ENCODE measurements at regions not wholly inside any gene's neighbourhood (a gene's known extent, or its start where the extent isn't known, plus 50 kb on each side); places are given as distances from the start of the nearest gene placed in this dataset.

DNA sequence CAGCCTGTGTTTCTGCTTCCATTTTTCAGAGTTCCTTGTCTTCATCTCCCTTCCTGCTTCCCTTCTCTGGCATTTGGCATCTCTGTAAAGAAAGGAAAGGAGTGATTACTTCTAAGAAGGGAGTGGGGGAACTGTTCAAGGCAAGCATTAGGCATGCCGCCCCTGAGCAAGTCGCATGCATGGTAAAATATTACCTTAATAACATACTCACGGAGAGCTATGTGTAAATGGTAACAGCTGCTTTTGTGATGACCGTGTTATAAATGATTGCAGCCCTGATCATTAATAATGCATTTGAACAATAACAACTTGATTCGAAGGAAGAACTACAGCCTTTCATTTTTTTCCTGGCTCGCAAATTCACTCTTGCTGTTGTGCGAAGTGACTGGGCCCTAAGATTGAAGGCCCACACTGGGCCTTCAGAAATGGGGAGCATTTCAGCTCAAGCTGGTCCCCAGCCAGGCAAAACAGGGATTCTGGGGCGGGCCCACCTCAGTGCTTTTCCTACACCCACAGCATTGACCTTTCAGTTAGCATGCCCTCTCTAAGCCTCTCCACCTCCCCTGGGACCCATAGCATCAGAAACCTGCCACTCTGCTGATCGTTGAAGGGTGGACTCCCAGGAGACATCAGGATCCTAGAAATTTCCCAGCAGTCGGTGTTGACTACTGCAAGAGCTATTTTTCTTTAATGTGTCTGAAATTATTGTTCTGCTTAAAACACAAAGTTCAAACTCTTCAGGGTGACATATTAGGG is 263.0 kb upstream of the CADM1 start:
- Histone ChIP-seq H3K4me3 (ENCODE audit: low read depth, low read length, poor library complexity, severe bottlenecking) (no peak overlapping the region), H3K36me3 (ENCODE audit: insufficient read depth, low read length) (no peaks in the 10 kb centered on the region), H2AFZ (ENCODE audit: low read length) (no peak overlapping the region), H3F3A (ENCODE audit: insufficient read depth, low read length) (no peaks in the 10 kb centered on the region), H3K9me2 (ENCODE audit: low read depth, low read length) (no peaks in the 10 kb centered on the region), H3K9me3 (ENCODE audit: low read length) (no peaks in the 10 kb centered on the region), H3K4me2 (ENCODE audit: low read length) (no peak overlapping the region), H3K4me1 (ENCODE audit: insufficient read depth, low read length, severe bottlenecking) (no peaks in the 10 kb centered on the region), H3K27ac (ENCODE audit: low read depth, low read length, poor library complexity, severe bottlenecking) (no peak overlapping the region), H3K27me3 (ENCODE audit: insufficient read depth, low read length) (no peaks in the 10 kb centered on the region), H3K79me2 (ENCODE audit: insufficient read depth, low read length) (no peaks in the 10 kb centered on the region), H3K9ac (ENCODE audit: low read length) (no peak overlapping the region), H4K20me1 (ENCODE audit: insufficient read depth, low read length) (no peaks in the 10 kb centered on the region)
- no peak for TF ChIP-seq EZH2 (IDR thresholded peaks at IDR 0.05; ENCODE audit: borderline replicate concordance, low read length)
- TF ChIP-seq, protein P1, sequence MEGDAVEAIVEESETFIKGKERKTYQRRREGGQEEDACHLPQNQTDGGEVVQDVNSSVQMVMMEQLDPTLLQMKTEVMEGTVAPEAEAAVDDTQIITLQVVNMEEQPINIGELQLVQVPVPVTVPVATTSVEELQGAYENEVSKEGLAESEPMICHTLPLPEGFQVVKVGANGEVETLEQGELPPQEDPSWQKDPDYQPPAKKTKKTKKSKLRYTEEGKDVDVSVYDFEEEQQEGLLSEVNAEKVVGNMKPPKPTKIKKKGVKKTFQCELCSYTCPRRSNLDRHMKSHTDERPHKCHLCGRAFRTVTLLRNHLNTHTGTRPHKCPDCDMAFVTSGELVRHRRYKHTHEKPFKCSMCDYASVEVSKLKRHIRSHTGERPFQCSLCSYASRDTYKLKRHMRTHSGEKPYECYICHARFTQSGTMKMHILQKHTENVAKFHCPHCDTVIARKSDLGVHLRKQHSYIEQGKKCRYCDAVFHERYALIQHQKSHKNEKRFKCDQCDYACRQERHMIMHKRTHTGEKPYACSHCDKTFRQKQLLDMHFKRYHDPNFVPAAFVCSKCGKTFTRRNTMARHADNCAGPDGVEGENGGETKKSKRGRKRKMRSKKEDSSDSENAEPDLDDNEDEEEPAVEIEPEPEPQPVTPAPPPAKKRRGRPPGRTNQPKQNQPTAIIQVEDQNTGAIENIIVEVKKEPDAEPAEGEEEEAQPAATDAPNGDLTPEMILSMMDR (IDR thresholded peaks at IDR 0.05; ENCODE audit: low read length) = no peak

- H3K9me2 ChIP-seq (ENCODE audit: low read depth, low read length) = no peaks in the 10 kb centered on the region
- no peaks in the 10 kb centered on the region for H3K9me3 ChIP-seq (ENCODE audit: low read length)
- no peak overlapping the region for H2AFZ ChIP-seq (ENCODE audit: low read length)
- H3K27ac ChIP-seq (ENCODE audit: low read depth, low read length, poor library complexity, severe bottlenecking) = no peak overlapping the region
- no peaks in the 10 kb centered on the region for H3K36me3 ChIP-seq (ENCODE audit: insufficient read depth, low read length)
- H3K9ac ChIP-seq (ENCODE audit: low read length) = no peak overlapping the region
- H3K4me2 ChIP-seq (ENCODE audit: low read length) = no peak overlapping the region
- H3K4me1 ChIP-seq (ENCODE audit: insufficient read depth, low read length, severe bottlenecking) = no peaks in the 10 kb centered on the region
- no peaks in the 10 kb centered on the region for H3K79me2 ChIP-seq (ENCODE audit: insufficient read depth, low read length)
- TF ChIP-seq, protein P1 (IDR thresholded peaks at IDR 0.05; ENCODE audit: low read length) = no peak
- TF ChIP-seq EZH2 (IDR thresholded peaks at IDR 0.05; ENCODE audit: borderline replicate concordance, low read length) = no peak
- H3K4me3 ChIP-seq (ENCODE audit: low read depth, low read length, poor library complexity, severe bottlenecking) = no peak overlapping the region
- no peaks in the 10 kb centered on the region for H3F3A ChIP-seq (ENCODE audit: insufficient read depth, low read length)
- H3K27me3 ChIP-seq (ENCODE audit: insufficient read depth, low read length) = no peaks in the 10 kb centered on the region
- no peaks in the 10 kb centered on the region for H4K20me1 ChIP-seq (ENCODE audit: insufficient read depth, low read length)
Measured at GRCh38 chr11:115766561-115766960, 262.3 kb upstream of the CADM1 start.

DNA sequence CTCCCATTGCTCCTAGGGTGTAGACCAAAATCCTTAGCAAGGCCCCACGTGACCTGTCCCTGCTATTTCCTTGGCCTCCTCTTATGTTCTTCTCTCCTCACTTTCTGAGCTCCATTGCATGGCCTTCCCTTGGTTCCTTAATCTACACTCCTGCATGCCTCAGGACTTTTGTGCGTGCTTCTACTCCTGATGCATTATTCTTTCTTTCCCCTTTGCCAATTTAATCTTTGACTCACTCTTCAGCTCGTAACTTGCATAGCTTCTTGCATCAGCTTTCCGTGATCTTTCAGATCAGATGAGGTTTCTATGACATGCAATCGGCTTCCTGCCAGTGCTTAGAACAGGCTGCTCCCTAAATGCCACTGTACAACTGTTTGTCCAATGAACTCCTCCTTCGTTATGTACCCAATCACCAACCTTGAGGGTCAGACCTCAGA is 261.6 kb upstream of the CADM1 start:
- Histone ChIP-seq H3K9me3 (ENCODE audit: low read length) (no peaks in the 10 kb centered on the region), H3K9ac (ENCODE audit: low read length) (no peak overlapping the region), H3K79me2 (ENCODE audit: insufficient read depth, low read length) (no peaks in the 10 kb centered on the region), H2AFZ (ENCODE audit: low read length) (no peak overlapping the region), H3F3A (ENCODE audit: insufficient read depth, low read length) (no peaks in the 10 kb centered on the region), H3K4me2 (ENCODE audit: low read length) (no peak overlapping the region), H3K4me1 (ENCODE audit: insufficient read depth, low read length, severe bottlenecking) (no peaks in the 10 kb centered on the region), H3K27ac (ENCODE audit: low read depth, low read length, poor library complexity, severe bottlenecking) (no peak overlapping the region), H4K20me1 (ENCODE audit: insufficient read depth, low read length) (no peaks in the 10 kb centered on the region), H3K36me3 (ENCODE audit: insufficient read depth, low read length) (no peaks in the 10 kb centered on the region), H3K27me3 (ENCODE audit: insufficient read depth, low read length) (no peaks in the 10 kb centered on the region), H3K9me2 (ENCODE audit: low read depth, low read length) (no peaks in the 10 kb centered on the region), H3K4me3 (ENCODE audit: low read depth, low read length, poor library complexity, severe bottlenecking) (no peak overlapping the region)
- TF ChIP-seq EZH2 (IDR thresholded peaks at IDR 0.05; ENCODE audit: borderline replicate concordance, low read length) = no peak
- TF ChIP-seq, protein P1 (IDR thresholded peaks at IDR 0.05; ENCODE audit: low read length) = no peak

Data from OCI-LY1 (cell line).